ENCODE measurements at regions not wholly inside any gene's neighbourhood (a gene's known extent, or its start where the extent isn't known, plus 50 kb on each side); places are given as distances from the start of the nearest gene placed in this dataset.
"Not testable (repeated sequence)": the region's sequence is repeated elsewhere in the genome, so short reads cannot be mapped to it uniquely, and the experiment has no call there.

GRCh38 chr1:68723791-68724190, 226.9 kb upstream of the DEPDC1 start:
- POLR2A ChIA-PET, result no interaction called here
- TF ChIP-seq ELF4 (IDR thresholded peaks at IDR 0.05), result no peak
- no peak for TF ChIP-seq BHLHE40 (IDR thresholded peaks at IDR 0.05; ENCODE audit: borderline replicate concordance)
- no peak for TF ChIP-seq ZNF384 (IDR thresholded peaks at IDR 0.05)
- TF ChIP-seq CTBP1 (IDR thresholded peaks at IDR 0.05; ENCODE audit: borderline replicate concordance), result no peak
- TF ChIP-seq TARDBP (IDR thresholded peaks at IDR 0.05), result no peak
- TF ChIP-seq ARNT (IDR thresholded peaks at IDR 0.05), result no peak
- TF ChIP-seq SP1 (IDR thresholded peaks at IDR 0.05), result no peak
- no peak for TF ChIP-seq FOXK2 (IDR thresholded peaks at IDR 0.05)
- no peak for TF ChIP-seq SUZ12 (IDR thresholded peaks at IDR 0.05)
- TF ChIP-seq NFRKB (IDR thresholded peaks at IDR 0.05), result no peak
- TF ChIP-seq L3MBTL2 (conservative IDR thresholded peaks at IDR 0.05), result no peak
- TF ChIP-seq LEF1 (IDR thresholded peaks at IDR 0.05; ENCODE audit: borderline replicate concordance), result no peak
- no peak for TF ChIP-seq FOXA1 (IDR thresholded peaks at IDR 0.05)
- no peak for TF ChIP-seq PKNOX1 (IDR thresholded peaks at IDR 0.05)
- TF ChIP-seq FOXM1 (IDR thresholded peaks at IDR 0.05; ENCODE audit: borderline replicate concordance), result no peak
- TF ChIP-seq HDGF (IDR thresholded peaks at IDR 0.05; ENCODE audit: borderline replicate concordance), result no peak
- DNase-seq (ENCODE audit: extremely low spot score), result no peak
- CTCF ChIA-PET, result no interaction called here

- DNase-seq (ENCODE audit: extremely low spot score), result no peak
- ChIA-PET CTCF (no interaction called here), POLR2A (no interaction called here)
- TF ChIP-seq BHLHE40 (IDR thresholded peaks at IDR 0.05; ENCODE audit: borderline replicate concordance), result no peak
Observed at GRCh38 chr1:68725001-68725752, 228.3 kb upstream of the DEPDC1 start.

GRCh38 chr1:68739486-68739885, 242.6 kb upstream of the DEPDC1 start:
- POLR2A ChIA-PET; DNase-seq (ENCODE audit: extremely low spot score); CTCF ChIA-PET: not testable (repeated sequence)

GRCh38 chr1:68745011-68745410, 248.1 kb upstream of the DEPDC1 start:
- ChIA-PET CTCF (no interaction called here), POLR2A (no interaction called here)
- no peak for TF ChIP-seq TARDBP (IDR thresholded peaks at IDR 0.05)
- no peak for TF ChIP-seq HDGF (IDR thresholded peaks at IDR 0.05; ENCODE audit: borderline replicate concordance)
- TF ChIP-seq ZNF384 (IDR thresholded peaks at IDR 0.05), result no peak
- TF ChIP-seq FOXK2 (IDR thresholded peaks at IDR 0.05), result no peak
- TF ChIP-seq ELF4 (IDR thresholded peaks at IDR 0.05), result no peak
- no peak for TF ChIP-seq ARNT (IDR thresholded peaks at IDR 0.05)
- TF ChIP-seq SUZ12 (IDR thresholded peaks at IDR 0.05), result no peak
- no peak for TF ChIP-seq PKNOX1 (IDR thresholded peaks at IDR 0.05)
- no peak for DNase-seq (ENCODE audit: extremely low spot score)

GRCh38 chr1:68745451-68745850, 248.6 kb upstream of the DEPDC1 start:
- DNase-seq (ENCODE audit: extremely low spot score), result no peak
- ChIA-PET POLR2A (no interaction called here), CTCF (no interaction called here)
- TF ChIP-seq HDGF (IDR thresholded peaks at IDR 0.05; ENCODE audit: borderline replicate concordance), result no peak
- TF ChIP-seq ZNF384 (IDR thresholded peaks at IDR 0.05), result no peak
- no peak for TF ChIP-seq TARDBP (IDR thresholded peaks at IDR 0.05)
- TF ChIP-seq LEF1 (IDR thresholded peaks at IDR 0.05; ENCODE audit: borderline replicate concordance), result no peak
- TF ChIP-seq BHLHE40 (IDR thresholded peaks at IDR 0.05; ENCODE audit: borderline replicate concordance), result no peak
- TF ChIP-seq SUZ12 (IDR thresholded peaks at IDR 0.05), result no peak
- TF ChIP-seq FOXA1 (IDR thresholded peaks at IDR 0.05), result no peak
- TF ChIP-seq PKNOX1 (IDR thresholded peaks at IDR 0.05), result no peak
- TF ChIP-seq L3MBTL2 (conservative IDR thresholded peaks at IDR 0.05), result no peak

GRCh38 chr1:68746378-68746777, 249.5 kb upstream of the DEPDC1 start:
- ChIA-PET CTCF (no interaction called here), POLR2A (no interaction called here)
- TF ChIP-seq ARNT (IDR thresholded peaks at IDR 0.05) (no peak), FOXM1 (IDR thresholded peaks at IDR 0.05; ENCODE audit: borderline replicate concordance) (no peak), FOXA1 (IDR thresholded peaks at IDR 0.05) (no peak), TARDBP (IDR thresholded peaks at IDR 0.05) (no peak), ZNF384 (IDR thresholded peaks at IDR 0.05) (no peak), BHLHE40 (IDR thresholded peaks at IDR 0.05; ENCODE audit: borderline replicate concordance) (no peak), LEF1 (IDR thresholded peaks at IDR 0.05; ENCODE audit: borderline replicate concordance) (no peak), SUZ12 (IDR thresholded peaks at IDR 0.05) (no peak), PKNOX1 (IDR thresholded peaks at IDR 0.05) (no peak), HDGF (IDR thresholded peaks at IDR 0.05; ENCODE audit: borderline replicate concordance) (no peak), ELF4 (IDR thresholded peaks at IDR 0.05) (no peak), L3MBTL2 (conservative IDR thresholded peaks at IDR 0.05) (no peak)
- no peak for DNase-seq (ENCODE audit: extremely low spot score)

Data from HEK293T (cell line).